CD4-positive, alpha-beta T cell (primary cell): ENCODE measurements at regions not wholly inside any gene's neighbourhood (a gene's known extent, or its start where the extent isn't known, plus 50 kb on each side); places are given as distances from the start of the nearest gene placed in this dataset.
"Not testable (repeated sequence)": the region's sequence is repeated elsewhere in the genome, so short reads cannot be mapped to it uniquely, and the experiment has no call there.

ENCODE experiments used
- ATAC-seq: fragments of 200-7000 bp; cut with Tn5 transposase; one replicate; pipeline ENCODE4 v1.10.0; 2022; ENCODE audit warnings: mild to moderate bottlenecking; ENCODE audit not compliant: poor library complexity
- CTCF ChIA-PET: fragments of 350-600 bp; sonication (Branson Sonifier 250); formaldehyde crosslinking; loops from one replicate; lab custom pipeline; 2021; ENCODE audit warnings: antibody characterized with exemption, inconsistent platforms; lab: Charles Lee
- POLR2A ChIA-PET: fragments of 350-600 bp; sonication (Branson Sonifier 250); formaldehyde crosslinking; loops from one replicate; lab custom pipeline; 2021; ENCODE audit warnings: antibody characterized with exemption, inconsistent platforms; lab: Charles Lee
- DNase-seq, 14 experiments: peaks; one replicate each; pipeline ENCODE4 v3.0.0-alpha.2; 2013 to 2020; ENCODE audit warnings: mixed read lengths in 2 of 14
- H3K27ac ChIP-seq, 2 donors: one replicate each; pipeline versions ENCODE4 v1.5.1 to v1.7.0; 2013; ENCODE audit warnings: low read length in 2 of 2, low read depth in 1 of 2, mild to moderate bottlenecking in 1 of 2
- H3K27me3 ChIP-seq, 2 experiments: 1 replicate in 1 of 2; 2 replicates in 1 of 2; pipeline versions ENCODE4 v1.6.1 to v1.7.0; 2013; ENCODE audit warnings: low read length in 2 of 2, control low read depth in 1 of 2, mild to moderate bottlenecking in 1 of 2, moderate library complexity in 1 of 2; ENCODE audit not compliant: insufficient read depth in 2 of 2, control insufficient read depth in 1 of 2
- H3K36me3 ChIP-seq: one replicate; pipeline ENCODE4 v1.6.1; 2013; ENCODE audit warnings: low read length, control low read depth; ENCODE audit not compliant: insufficient read depth
- H3K4me1 ChIP-seq: one replicate; pipeline ENCODE4 v1.6.1; 2013; ENCODE audit warnings: low read length, control low read depth; ENCODE audit not compliant: insufficient read depth
- H3K4me3 ChIP-seq: one replicate; pipeline ENCODE4 v1.5.1; 2013; ENCODE audit warnings: mild to moderate bottlenecking, low read length, moderate library complexity
- H3K9me3 ChIP-seq, 2 experiments: 1 replicate in 1 of 2; 2 replicates in 1 of 2; pipeline versions ENCODE4 v1.6.1 to v1.7.0; 2013; ENCODE audit warnings: low read length in 2 of 2, mild to moderate bottlenecking in 2 of 2, control low read depth in 1 of 2, moderate library complexity in 1 of 2; ENCODE audit not compliant: control insufficient read depth in 1 of 2, insufficient read depth in 1 of 2
- H3K27ac Mint-ChIP-seq: one replicate; pipeline ENCODE4 v1.8.0; 2020; ENCODE audit warnings: mixed read lengths
- H3K27me3 Mint-ChIP-seq: one replicate; pipeline ENCODE4 v1.8.0; 2021; ENCODE audit warnings: mixed read lengths
- H3K36me3 Mint-ChIP-seq: one replicate; pipeline ENCODE4 v1.8.0; 2021; ENCODE audit warnings: low read depth, mixed read lengths
- H3K4me1 Mint-ChIP-seq: one replicate; pipeline ENCODE4 v1.8.0; 2021; ENCODE audit warnings: low read depth, mixed read lengths
- H3K4me3 Mint-ChIP-seq: one replicate; pipeline ENCODE4 v1.8.0; 2020; ENCODE audit warnings: mild to moderate bottlenecking, mixed read lengths
- H3K9me3 Mint-ChIP-seq: one replicate; pipeline ENCODE4 v1.8.0; 2020; ENCODE audit warnings: mixed read lengths
- intact Hi-C, 2 experiments: fragments of 100-400 bp; cut with DNase I in 1 of 2; cut with micrococcal nuclease in 1 of 2; formaldehyde crosslinking; loops; one replicate each; pipeline versions ENCODE4 v1.15.1 to v1.9.0; 2023 to 2025; cut with DNase I, micrococcal nuclease
- TF ChIP-seq, protein P1 (sequence below): fragments of 200-600 bp; IDR thresholded peaks from one replicate; pipeline ENCODE4 v1.8.0; 2022; ENCODE audit warnings: antibody characterized with exemption, mild to moderate bottlenecking

DNA sequence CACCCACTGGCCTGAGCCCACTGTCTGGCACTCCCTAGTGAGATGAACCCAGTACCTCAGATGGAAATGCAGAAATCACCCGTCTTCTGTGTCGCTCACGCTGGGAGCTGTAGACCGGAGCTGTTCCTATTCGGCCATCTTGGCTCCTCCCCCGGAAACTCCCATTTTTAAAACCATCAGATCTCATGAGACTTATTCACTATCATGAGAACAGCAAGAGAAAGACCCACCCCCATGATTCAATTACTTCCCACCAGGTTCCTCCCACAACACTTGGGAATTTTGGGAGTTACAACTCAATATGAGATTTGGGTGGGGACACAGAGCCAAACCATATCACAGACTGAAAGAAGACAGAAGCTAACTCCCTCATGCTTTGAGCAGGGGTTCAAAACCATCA, 134.5 kb downstream of the SLC39A8 start:
- ATAC-seq, H3K27me3 ChIP-seq, H3K27ac Mint-ChIP-seq, POLR2A ChIA-PET, H3K4me3 ChIP-seq, H3K36me3 ChIP-seq, intact Hi-C loops, H3K4me3 Mint-ChIP-seq, DNase-seq, CTCF ChIA-PET, H3K36me3 Mint-ChIP-seq, H3K27ac ChIP-seq, H3K4me1 Mint-ChIP-seq, H3K9me3 Mint-ChIP-seq, H3K4me1 ChIP-seq, H3K9me3 ChIP-seq: not testable (repeated sequence)
- H3K27me3 Mint-ChIP-seq, result peaks cover 10% of the 10 kb centered on the region

DNA sequence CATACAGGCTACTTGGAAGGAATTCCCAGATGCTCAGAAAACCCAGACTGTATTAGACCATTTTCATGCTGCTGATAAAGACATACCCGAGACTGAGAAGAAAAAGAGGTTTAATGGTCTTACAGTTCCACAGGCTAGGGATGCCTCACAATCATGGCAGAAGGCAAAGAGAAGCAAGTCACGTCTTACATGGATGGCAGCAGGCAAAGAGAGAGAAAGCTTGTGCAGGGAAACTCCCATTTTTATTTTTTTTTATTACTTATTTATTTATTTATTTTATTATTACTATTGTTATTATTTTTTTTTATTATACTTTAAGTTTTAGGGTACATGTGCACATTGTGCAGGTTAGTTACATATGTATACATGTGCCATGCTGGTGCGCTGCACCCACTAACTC, 140.6 kb downstream of the SLC39A8 start:
- H3K4me3 Mint-ChIP-seq, H3K9me3 ChIP-seq, H3K27ac ChIP-seq, H3K4me1 ChIP-seq, H3K27ac Mint-ChIP-seq, CTCF ChIA-PET, intact Hi-C loops, H3K27me3 ChIP-seq, DNase-seq, ATAC-seq, H3K4me3 ChIP-seq, H3K36me3 ChIP-seq, H3K9me3 Mint-ChIP-seq, H3K36me3 Mint-ChIP-seq, POLR2A ChIA-PET, H3K4me1 Mint-ChIP-seq, H3K27me3 Mint-ChIP-seq: not testable (repeated sequence)

DNA sequence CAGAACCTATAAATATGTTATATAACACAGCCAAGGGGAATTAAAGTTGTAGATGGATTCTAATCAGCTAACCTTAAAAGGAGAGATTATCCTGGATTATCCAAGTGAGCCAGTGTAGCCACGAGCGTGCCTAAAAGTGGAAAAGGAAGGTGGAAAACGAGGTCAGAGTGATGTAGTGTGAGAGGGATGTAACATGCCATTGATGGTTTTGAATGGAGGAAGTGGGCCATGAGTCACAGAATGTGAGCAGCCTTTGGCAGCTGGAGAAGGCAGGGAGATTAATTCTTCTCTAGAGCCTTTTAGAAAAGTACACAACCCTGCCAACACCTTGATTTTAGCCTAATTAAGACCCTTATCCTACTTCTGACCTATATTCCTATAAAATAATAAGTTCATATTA, 149.1 kb downstream of the SLC39A8 start:
- Mint-ChIP-seq H3K9me3 (no peaks in the 10 kb centered on the region), H3K4me1 (peaks cover 21% of the 10 kb centered on the region), H3K27ac (no peak overlapping the region), H3K4me3 (no peak overlapping the region), H3K36me3 (no peaks in the 10 kb centered on the region), H3K27me3 (no peaks in the 10 kb centered on the region)
- Histone ChIP-seq H3K4me3 (no peak overlapping the region), H3K4me1 (no peaks in the 10 kb centered on the region), H3K27ac (no peak overlapping the region), H3K36me3 (no peaks in the 10 kb centered on the region), H3K9me3 (no peaks in the 10 kb centered on the region), H3K27me3 (no peaks in the 10 kb centered on the region)
- TF ChIP-seq, protein P1, sequence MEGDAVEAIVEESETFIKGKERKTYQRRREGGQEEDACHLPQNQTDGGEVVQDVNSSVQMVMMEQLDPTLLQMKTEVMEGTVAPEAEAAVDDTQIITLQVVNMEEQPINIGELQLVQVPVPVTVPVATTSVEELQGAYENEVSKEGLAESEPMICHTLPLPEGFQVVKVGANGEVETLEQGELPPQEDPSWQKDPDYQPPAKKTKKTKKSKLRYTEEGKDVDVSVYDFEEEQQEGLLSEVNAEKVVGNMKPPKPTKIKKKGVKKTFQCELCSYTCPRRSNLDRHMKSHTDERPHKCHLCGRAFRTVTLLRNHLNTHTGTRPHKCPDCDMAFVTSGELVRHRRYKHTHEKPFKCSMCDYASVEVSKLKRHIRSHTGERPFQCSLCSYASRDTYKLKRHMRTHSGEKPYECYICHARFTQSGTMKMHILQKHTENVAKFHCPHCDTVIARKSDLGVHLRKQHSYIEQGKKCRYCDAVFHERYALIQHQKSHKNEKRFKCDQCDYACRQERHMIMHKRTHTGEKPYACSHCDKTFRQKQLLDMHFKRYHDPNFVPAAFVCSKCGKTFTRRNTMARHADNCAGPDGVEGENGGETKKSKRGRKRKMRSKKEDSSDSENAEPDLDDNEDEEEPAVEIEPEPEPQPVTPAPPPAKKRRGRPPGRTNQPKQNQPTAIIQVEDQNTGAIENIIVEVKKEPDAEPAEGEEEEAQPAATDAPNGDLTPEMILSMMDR, result no peak
- DNase-seq (no peak), ATAC-seq (no peak)
- POLR2A ChIA-PET, result no interaction called here
- intact Hi-C loops, result no loop called here
- CTCF ChIA-PET, result no interaction called here

DNA sequence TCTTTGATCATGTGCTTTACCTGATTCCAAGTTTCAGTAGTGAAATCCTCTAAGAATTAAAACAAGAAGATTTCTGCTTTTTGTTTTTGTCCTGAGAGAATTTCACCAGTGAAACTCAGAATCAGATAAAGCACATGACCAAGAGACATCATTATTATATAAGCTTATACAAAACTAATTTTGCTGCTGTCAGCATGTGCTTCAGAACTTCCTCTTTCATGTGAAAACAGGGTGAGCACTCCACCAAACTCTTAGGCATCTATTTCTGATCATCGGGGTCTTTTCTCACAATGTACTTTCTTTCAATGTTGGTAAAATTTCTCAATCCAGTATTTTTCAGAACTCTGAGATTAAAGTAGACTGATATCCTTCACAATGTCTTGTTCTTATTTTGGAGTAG, 152.1 kb downstream of the SLC39A8 start:
- CTCF ChIA-PET, result no interaction called here
- H3K9me3 ChIP-seq, result no peaks in the 10 kb centered on the region
- ATAC-seq (no peak), DNase-seq (no peak)
- POLR2A ChIA-PET, result no interaction called here
- H3K27ac ChIP-seq, result no peak overlapping the region
- Mint-ChIP-seq H3K4me1 (peaks cover 21% of the 10 kb centered on the region), H3K36me3 (no peaks in the 10 kb centered on the region), H3K27ac (no peak overlapping the region), H3K9me3 (no peaks in the 10 kb centered on the region), H3K27me3 (no peaks in the 10 kb centered on the region), H3K4me3 (no peak overlapping the region)
- H3K27me3 ChIP-seq, result no peaks in the 10 kb centered on the region
- H3K36me3 ChIP-seq, result no peaks in the 10 kb centered on the region
- H3K4me1 ChIP-seq, result no peaks in the 10 kb centered on the region
- no peak overlapping the region for H3K4me3 ChIP-seq
- TF ChIP-seq, protein P1, result no peak
- intact Hi-C loops, result no loop called here
